ENCODE measurements at regions not wholly inside any gene's neighbourhood (a gene's known extent, or its start where the extent isn't known, plus 50 kb on each side); places are given as distances from the start of the nearest gene placed in this dataset.

DNA sequence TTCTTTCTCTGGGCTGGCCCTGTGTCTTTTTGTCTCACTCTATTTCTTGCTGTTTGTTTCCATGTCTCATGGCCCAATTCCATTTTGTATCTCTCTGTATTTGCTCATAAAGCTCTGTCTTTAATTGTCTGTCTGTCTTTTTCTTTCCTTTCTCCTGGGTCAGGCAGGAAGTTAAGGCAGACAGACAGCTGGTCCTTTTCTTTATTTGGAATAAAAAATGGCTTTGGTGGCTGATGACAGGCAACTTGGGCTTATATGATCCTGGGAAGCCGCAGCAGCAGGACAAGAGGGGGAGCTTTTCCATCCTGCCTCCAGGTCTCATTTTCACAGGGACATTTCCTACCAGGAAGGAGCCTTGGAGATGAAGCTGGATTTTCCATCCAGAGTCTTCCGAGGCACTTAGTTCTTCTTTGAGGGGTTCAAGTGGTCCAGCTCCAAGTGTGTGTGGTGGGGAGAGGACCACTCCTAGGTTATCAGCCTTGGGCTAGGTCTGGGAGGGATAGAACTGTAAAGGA, 138.7 kb downstream of the TDRD15 start:
- TF ChIP-seq CTCF (IDR thresholded peaks at IDR 0.05) = no peak
- TF ChIP-seq, protein P1, sequence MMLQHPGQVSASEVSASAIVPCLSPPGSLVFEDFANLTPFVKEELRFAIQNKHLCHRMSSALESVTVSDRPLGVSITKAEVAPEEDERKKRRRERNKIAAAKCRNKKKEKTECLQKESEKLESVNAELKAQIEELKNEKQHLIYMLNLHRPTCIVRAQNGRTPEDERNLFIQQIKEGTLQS (CRISPR knock-in tag; conservative IDR thresholded peaks at IDR 0.05) = no peak

Data from WTC11 (cell line).